Mesenchymal stem cell (in vitro differentiated cells and primary cell): ENCODE measurements at regions not wholly inside any gene's neighbourhood (a gene's known extent, or its start where the extent isn't known, plus 50 kb on each side); places are given as distances from the start of the nearest gene placed in this dataset.

Source experiments
- DNase-seq: peaks from one replicate; pipeline ENCODE4 v3.0.0-alpha.2; 2013
- H2AFZ ChIP-seq: one replicate; pipeline ENCODE4 v1.6.1; 2013; ENCODE audit warnings: low read depth, mild to moderate bottlenecking, control low read depth, inconsistent platforms, low read length, moderate library complexity
- H2AK5ac ChIP-seq: 2 replicates; pipeline ENCODE4 v1.6.1; 2013; ENCODE audit warnings: low read length, moderate library complexity, mild to moderate bottlenecking, inconsistent platforms; ENCODE audit not compliant: severe bottlenecking
- H2BK120ac ChIP-seq: one replicate; pipeline ENCODE4 v1.6.1; 2013; ENCODE audit warnings: low read depth, mild to moderate bottlenecking, inconsistent platforms, low read length, moderate library complexity
- H2BK12ac ChIP-seq, 2 experiments: one replicate each; pipeline ENCODE4 v1.6.1; 2013; ENCODE audit warnings: inconsistent platforms in 2 of 2, low read length in 2 of 2, mild to moderate bottlenecking in 2 of 2, moderate library complexity in 2 of 2, control low read depth in 1 of 2
- H2BK15ac ChIP-seq: one replicate; pipeline ENCODE4 v1.6.1; 2013; ENCODE audit warnings: mild to moderate bottlenecking, low read depth, inconsistent platforms; ENCODE audit not compliant: poor library complexity, severe bottlenecking
- H2BK5ac ChIP-seq: 2 replicates; pipeline ENCODE4 v1.6.1; 2013; ENCODE audit warnings: low read depth, mild to moderate bottlenecking, low read length, control low read depth, inconsistent platforms; ENCODE audit not compliant: poor library complexity, severe bottlenecking
- H3K14ac ChIP-seq, 2 experiments: one replicate each; pipeline ENCODE4 v1.6.1; 2013; ENCODE audit warnings: inconsistent platforms in 2 of 2, low read length in 2 of 2, control low read depth in 1 of 2, mild to moderate bottlenecking in 1 of 2, moderate library complexity in 1 of 2
- H3K18ac ChIP-seq, 2 experiments: one replicate each; pipeline ENCODE4 v1.6.1; 2013; ENCODE audit warnings: inconsistent platforms in 2 of 2, low read length in 2 of 2, control low read depth in 1 of 2, low read depth in 1 of 2, mild to moderate bottlenecking in 1 of 2
- H3K23ac ChIP-seq, 2 experiments: one replicate each; pipeline ENCODE4 v1.6.1; 2013; ENCODE audit warnings: inconsistent platforms in 2 of 2, low read length in 2 of 2, mild to moderate bottlenecking in 2 of 2, moderate library complexity in 2 of 2, control low read depth in 1 of 2
- H3K27ac ChIP-seq: 2 replicates; pipeline ENCODE4 v1.5.1; 2013; ENCODE audit warnings: mild to moderate bottlenecking, moderate library complexity, low read length, control low read depth, inconsistent platforms; ENCODE audit not compliant: poor library complexity, severe bottlenecking
- H3K27me3 ChIP-seq, 2 experiments: 2 replicates each; pipeline versions ENCODE4 v1.6.1 to v1.7.0; 2013; ENCODE audit warnings: low read length in 2 of 2, mild to moderate bottlenecking in 2 of 2, moderate library complexity in 2 of 2, control low read depth in 1 of 2, inconsistent platforms in 1 of 2; ENCODE audit not compliant: control insufficient read depth in 1 of 2, insufficient read depth in 1 of 2
- H3K36me3 ChIP-seq, 2 experiments: 2 replicates each; pipeline versions ENCODE4 v1.6.1 to v1.7.0; 2013; ENCODE audit warnings: low read length in 2 of 2, control low read depth in 1 of 2, inconsistent platforms in 1 of 2, low read depth in 1 of 2, mild to moderate bottlenecking in 1 of 2; ENCODE audit not compliant: insufficient read depth in 2 of 2, control insufficient read depth in 1 of 2
- H3K4ac ChIP-seq, 2 experiments: one replicate each; pipeline ENCODE4 v1.6.1; 2013; ENCODE audit warnings: inconsistent platforms in 2 of 2, low read length in 2 of 2, mild to moderate bottlenecking in 2 of 2, moderate library complexity in 2 of 2, control low read depth in 1 of 2, low read depth in 1 of 2
- H3K4me1 ChIP-seq: 2 replicates; pipeline ENCODE4 v1.6.1; 2013; ENCODE audit warnings: low read depth, low read length, control low read depth; ENCODE audit not compliant: control insufficient read depth, insufficient read depth
- H3K4me2 ChIP-seq: 2 replicates; pipeline ENCODE4 v1.6.1; 2013; ENCODE audit warnings: low read length, mild to moderate bottlenecking, inconsistent platforms; ENCODE audit not compliant: poor library complexity, severe bottlenecking
- H3K4me3 ChIP-seq, 2 experiments: 2 replicates each; pipeline versions ENCODE4 v1.5.1 to v1.7.0; 2013; ENCODE audit warnings: low read length in 2 of 2, mild to moderate bottlenecking in 2 of 2, control low read depth in 1 of 2, low read depth in 1 of 2; ENCODE audit not compliant: insufficient read depth in 1 of 2
- H3K79me1 ChIP-seq: replicated peaks from 2 replicates; pipeline ENCODE4 v1.6.1; 2013; ENCODE audit warnings: mild to moderate bottlenecking, control low read depth, low read length, inconsistent platforms; ENCODE audit not compliant: poor library complexity, severe bottlenecking
- H3K9ac ChIP-seq: 2 replicates; pipeline ENCODE4 v1.7.0; 2013; ENCODE audit warnings: mild to moderate bottlenecking, low read length, moderate library complexity
- H3K9me3 ChIP-seq: 2 replicates; pipeline ENCODE4 v1.7.0; 2013; ENCODE audit warnings: mild to moderate bottlenecking, low read length; ENCODE audit not compliant: control insufficient read depth
- H4K8ac ChIP-seq: one replicate; pipeline ENCODE4 v1.6.1; 2013; ENCODE audit warnings: inconsistent platforms, mild to moderate bottlenecking, low read length, moderate library complexity
- H4K91ac ChIP-seq: one replicate; pipeline ENCODE4 v1.6.1; 2013; ENCODE audit warnings: mild to moderate bottlenecking, low read length, inconsistent platforms
- WGBS: methylation state at CpG from one replicate; pipeline ENCODE4 v1.1.7; 2013; ENCODE audit warnings: mixed read lengths; 5-methylcytosine and 5-hydroxymethylcytosine counted together

- no peak overlapping the region for H4K8ac ChIP-seq
- peaks cover 34% of the 10 kb centered on the region for H3K9me3 ChIP-seq
- no peak overlapping the region for H2BK5ac ChIP-seq
- no peak overlapping the region for H2BK15ac ChIP-seq
- H3K23ac ChIP-seq, result no peak overlapping the region
- no peak overlapping the region for H2AFZ ChIP-seq
- H3K27me3 ChIP-seq, result no peaks in the 10 kb centered on the region
- H2AK5ac ChIP-seq, result no peak overlapping the region
- H3K4ac ChIP-seq, result no peak overlapping the region
- no peaks in the 10 kb centered on the region for H3K4me1 ChIP-seq
- H3K4me2 ChIP-seq, result no peak overlapping the region
- no peak overlapping the region for H3K9ac ChIP-seq
- DNase-seq, result no peak
- no peaks in the 10 kb centered on the region for H3K36me3 ChIP-seq
- no peak overlapping the region for H3K4me3 ChIP-seq
- no peak overlapping the region for H4K91ac ChIP-seq
- no peak overlapping the region for H3K14ac ChIP-seq
- H3K79me1 ChIP-seq, result no peaks in the 10 kb centered on the region
- no peak overlapping the region for H3K27ac ChIP-seq
- H3K18ac ChIP-seq, result no peak overlapping the region
- no peak overlapping the region for H2BK120ac ChIP-seq
- H2BK12ac ChIP-seq, result no peak overlapping the region
- 70% methylated on average over 16 of the region's 17 CpGs for WGBS
Observed at GRCh38 chr7:153504288-153505075, 547.7 kb upstream of the DPP6 start.

GRCh38 chr7:153507885-153508284 is 544.3 kb upstream of the DPP6 start:
- H3K36me3 ChIP-seq, result no peaks in the 10 kb centered on the region
- no peaks in the 10 kb centered on the region for H3K4me1 ChIP-seq
- no peak overlapping the region for H3K4me3 ChIP-seq
- H3K23ac ChIP-seq, result no peak overlapping the region
- no peaks in the 10 kb centered on the region for H3K79me1 ChIP-seq
- DNase-seq, result no peak
- H3K27ac ChIP-seq, result no peak overlapping the region
- no peak overlapping the region for H3K14ac ChIP-seq
- no peak overlapping the region for H3K18ac ChIP-seq
- no peak overlapping the region for H2AFZ ChIP-seq
- peaks cover 36% of the 10 kb centered on the region for H3K9me3 ChIP-seq
- H2BK5ac ChIP-seq, result no peak overlapping the region
- no peak overlapping the region for H2BK120ac ChIP-seq
- H3K4me2 ChIP-seq, result no peak overlapping the region
- H3K4ac ChIP-seq, result no peak overlapping the region
- no peak overlapping the region for H2BK12ac ChIP-seq
- no peak overlapping the region for H2BK15ac ChIP-seq
- no peaks in the 10 kb centered on the region for H3K27me3 ChIP-seq
- no peak overlapping the region for H2AK5ac ChIP-seq
- 83% methylated on average over 3 of the region's 4 CpGs for WGBS
- no peak overlapping the region for H4K8ac ChIP-seq
- H3K9ac ChIP-seq, result no peak overlapping the region
- no peak overlapping the region for H4K91ac ChIP-seq

- Histone ChIP-seq H2AFZ (no peak overlapping the region), H3K9me3 (peaks cover 38% of the 10 kb centered on the region), H4K91ac (no peak overlapping the region), H3K4me3 (no peak overlapping the region), H2AK5ac (no peak overlapping the region), H2BK12ac (no peak overlapping the region), H3K14ac (no peak overlapping the region), H2BK120ac (no peak overlapping the region), H3K23ac (no peak overlapping the region), H3K9ac (no peak overlapping the region), H3K18ac (no peak overlapping the region), H3K4me2 (no peak overlapping the region), H3K4me1 (no peaks in the 10 kb centered on the region), H2BK5ac (no peak overlapping the region), H3K4ac (no peak overlapping the region), H4K8ac (no peak overlapping the region), H3K79me1 (no peaks in the 10 kb centered on the region), H3K27ac (no peak overlapping the region), H2BK15ac (no peak overlapping the region), H3K36me3 (no peaks in the 10 kb centered on the region), H3K27me3 (no peaks in the 10 kb centered on the region)
- DNase-seq, result no peak
- 59% methylated on average over 3 of the region's 3 CpGs for WGBS
Observed at GRCh38 chr7:153509768-153510167, 542.4 kb upstream of the DPP6 start.

- Histone ChIP-seq H4K91ac (no peak overlapping the region), H2BK15ac (no peak overlapping the region), H3K23ac (no peak overlapping the region), H3K4me2 (no peak overlapping the region), H3K14ac (no peak overlapping the region), H2AFZ (no peak overlapping the region), H3K4me3 (no peak overlapping the region), H3K9me3 (peaks cover 40% of the 10 kb centered on the region), H3K18ac (no peak overlapping the region), H2BK5ac (no peak overlapping the region), H2BK12ac (no peak overlapping the region), H3K36me3 (no peaks in the 10 kb centered on the region), H4K8ac (no peak overlapping the region), H3K4ac (no peak overlapping the region), H3K9ac (no peak overlapping the region), H3K27me3 (no peaks in the 10 kb centered on the region), H3K4me1 (no peaks in the 10 kb centered on the region), H3K79me1 (no peaks in the 10 kb centered on the region), H3K27ac (no peak overlapping the region), H2BK120ac (no peak overlapping the region), H2AK5ac (no peak overlapping the region)
- no peak for DNase-seq
- 86% methylated on average over 1 of the region's 3 CpGs for WGBS
Observed at GRCh38 chr7:153510674-153511073, 541.5 kb upstream of the DPP6 start.
